ENCODE measurements at regions not wholly inside any gene's neighbourhood (a gene's known extent, or its start where the extent isn't known, plus 50 kb on each side); places are given as distances from the start of the nearest gene placed in this dataset.

DNA sequence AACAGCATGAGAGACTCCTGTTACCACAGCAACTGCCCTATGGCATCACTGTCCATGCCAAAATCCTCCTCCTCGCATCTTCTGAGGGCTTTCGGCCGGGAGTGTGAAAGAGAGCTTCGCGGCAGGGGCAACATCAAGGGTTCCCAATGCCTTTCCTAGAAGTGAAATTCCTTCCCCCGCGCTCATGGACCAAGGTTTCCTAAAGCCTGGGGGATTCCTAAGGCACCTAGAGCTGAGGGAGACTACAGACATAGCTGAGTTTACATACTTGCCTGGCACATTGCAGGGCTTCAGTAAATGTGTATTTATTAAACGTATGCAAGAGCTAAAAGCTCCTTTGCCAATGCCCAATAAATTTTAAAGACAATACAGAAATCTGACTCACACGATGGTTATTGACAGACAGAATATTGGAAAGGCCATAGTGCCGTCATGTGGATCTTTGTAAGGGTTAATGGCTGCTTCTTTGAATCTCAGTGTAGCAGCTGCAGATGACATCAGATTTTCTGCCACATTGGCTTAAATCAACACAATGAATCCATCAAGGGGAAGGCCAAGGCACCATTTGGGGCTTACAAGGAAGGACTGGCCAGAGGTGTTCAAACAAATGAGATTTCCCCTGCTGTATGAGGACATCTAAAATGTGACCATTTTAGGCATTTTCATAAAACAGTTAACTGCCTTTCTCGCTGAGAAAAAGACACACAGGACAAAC is 281.2 kb upstream of the JARID2 start:
- WGBS, result 71% methylated on average over 11 of the region's 11 CpGs
- no peak overlapping the region for H3K9ac ChIP-seq (ENCODE audit: low read depth, low read length)
- no peak overlapping the region for H3K4me3 ChIP-seq (ENCODE audit: low read length)
- no peaks in the 10 kb centered on the region for H3K27me3 ChIP-seq (ENCODE audit: insufficient read depth, low read length)
- H3K9me3 ChIP-seq (ENCODE audit: insufficient read depth, low read depth, low read length), result peaks cover 5% of the 10 kb centered on the region; the same call in 1 of the 2 replicates
- H3K4me1 ChIP-seq (ENCODE audit: insufficient read depth, low read length), result peaks cover 36% of the 10 kb centered on the region
- H3K27ac ChIP-seq (ENCODE audit: low read depth, low read length), result no peak overlapping the region
- H3K36me3 ChIP-seq (ENCODE audit: insufficient read depth, low read length), result no peaks in the 10 kb centered on the region

DNA sequence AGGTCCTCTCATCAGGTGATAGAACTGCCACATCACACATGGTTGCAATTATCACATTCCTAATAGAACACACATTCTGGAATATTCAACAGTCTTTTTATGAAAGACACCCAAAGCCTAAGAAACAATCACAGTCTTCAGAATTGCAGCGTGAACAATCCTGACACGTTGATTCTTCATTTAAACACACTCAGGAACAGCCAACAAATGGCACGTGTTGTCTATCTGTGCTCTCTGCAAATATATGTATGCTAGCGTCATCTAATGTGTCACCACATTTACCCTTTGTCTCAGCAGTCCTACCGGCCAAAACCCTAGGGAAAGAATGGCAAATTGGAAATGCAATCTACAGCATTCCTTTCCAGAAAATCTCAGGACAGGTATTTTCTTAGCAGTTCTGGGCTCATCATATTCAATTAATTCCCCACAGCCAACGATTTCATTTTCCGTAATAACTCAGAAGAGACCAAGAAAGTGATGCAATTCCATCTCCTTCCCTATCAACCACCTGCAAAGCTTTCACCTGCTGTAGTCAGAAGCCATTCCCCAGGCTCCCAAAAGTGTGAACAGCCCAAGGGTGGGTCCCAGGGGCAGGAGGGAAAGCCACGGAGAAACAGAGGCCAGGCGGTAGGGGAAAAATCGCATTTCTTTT is 280.3 kb upstream of the JARID2 start:
- peaks cover 42% of the 10 kb centered on the region for H3K4me1 ChIP-seq (ENCODE audit: insufficient read depth, low read length)
- H3K9me3 ChIP-seq (ENCODE audit: insufficient read depth, low read depth, low read length), result peaks cover 5% of the 10 kb centered on the region; the same call in 1 of the 2 replicates
- peak overlapping the region; percentile 56; the same call in 1 of the 2 replicates for H3K27ac ChIP-seq (ENCODE audit: low read depth, low read length)
- H3K4me3 ChIP-seq (ENCODE audit: low read length), result no peak overlapping the region
- no peaks in the 10 kb centered on the region for H3K27me3 ChIP-seq (ENCODE audit: insufficient read depth, low read length)
- H3K9ac ChIP-seq (ENCODE audit: low read depth, low read length), result no peak overlapping the region
- WGBS, result 66% methylated on average over 10 of the region's 10 CpGs
- H3K36me3 ChIP-seq (ENCODE audit: insufficient read depth, low read length), result no peaks in the 10 kb centered on the region

- Histone ChIP-seq H3K9me3 (ENCODE audit: insufficient read depth, low read depth, low read length) (peaks cover 5% of the 10 kb centered on the region; the same call in 1 of the 2 replicates), H3K4me3 (ENCODE audit: low read length) (no peak overlapping the region), H3K9ac (ENCODE audit: low read depth, low read length) (no peak overlapping the region), H3K4me1 (ENCODE audit: insufficient read depth, low read length) (peaks cover 42% of the 10 kb centered on the region), H3K27ac (ENCODE audit: low read depth, low read length) (peak overlapping the region; percentile 56; the same call in 1 of the 2 replicates), H3K36me3 (ENCODE audit: insufficient read depth, low read length) (no peaks in the 10 kb centered on the region), H3K27me3 (ENCODE audit: insufficient read depth, low read length) (no peaks in the 10 kb centered on the region)
- 73% methylated on average over 7 of the region's 8 CpGs for WGBS
Measured at GRCh38 chr6:14966096-14966905, 279.6 kb upstream of the JARID2 start.

DNA sequence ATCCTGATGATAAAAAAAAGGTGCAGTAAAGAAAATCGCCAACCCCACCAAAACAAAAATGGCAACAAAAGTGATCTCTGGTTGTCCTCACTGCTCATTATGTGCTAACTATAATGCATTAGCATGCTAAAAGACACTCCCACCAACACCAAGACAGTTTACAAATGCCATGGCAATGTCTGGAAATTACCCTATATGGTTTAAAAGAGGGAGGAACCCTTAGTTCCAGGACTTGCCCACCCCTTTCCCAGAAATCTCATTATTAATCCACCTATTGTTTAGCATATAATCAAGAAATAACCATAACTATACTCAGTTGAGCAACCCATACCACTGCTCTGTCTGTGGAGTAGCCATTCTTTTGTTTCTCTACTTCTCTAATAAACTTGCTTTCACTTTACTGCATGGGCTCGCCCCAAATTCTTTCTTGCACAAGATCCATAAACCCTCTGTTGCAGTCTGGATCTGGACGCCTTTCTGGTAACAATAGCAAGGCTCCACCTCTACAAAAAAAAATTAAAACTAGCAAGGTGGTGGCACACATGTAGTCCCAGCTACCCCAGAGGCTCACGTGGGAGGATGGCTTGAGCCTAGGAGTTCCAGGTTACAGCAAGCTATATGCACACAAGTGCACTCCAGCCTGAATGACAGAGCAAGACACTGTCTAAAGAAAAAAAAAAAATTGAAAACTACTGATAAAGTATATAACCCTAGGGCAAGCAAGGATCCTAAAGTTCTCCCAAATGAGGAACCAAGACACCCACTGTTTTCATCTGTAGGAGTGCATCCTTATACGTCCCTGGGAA is 278.8 kb upstream of the JARID2 start:
- Histone ChIP-seq H3K36me3 (ENCODE audit: insufficient read depth, low read length) (no peaks in the 10 kb centered on the region), H3K27me3 (ENCODE audit: insufficient read depth, low read length) (no peaks in the 10 kb centered on the region), H3K9me3 (ENCODE audit: insufficient read depth, low read depth, low read length) (peaks cover 5% of the 10 kb centered on the region; the same call in 1 of the 2 replicates), H3K4me1 (ENCODE audit: insufficient read depth, low read length) (peaks cover 42% of the 10 kb centered on the region), H3K9ac (ENCODE audit: low read depth, low read length) (no peak overlapping the region), H3K27ac (ENCODE audit: low read depth, low read length) (no peak overlapping the region), H3K4me3 (ENCODE audit: low read length) (no peak overlapping the region)
- WGBS, result 89% methylated on average over 5 of the region's 5 CpGs

DNA sequence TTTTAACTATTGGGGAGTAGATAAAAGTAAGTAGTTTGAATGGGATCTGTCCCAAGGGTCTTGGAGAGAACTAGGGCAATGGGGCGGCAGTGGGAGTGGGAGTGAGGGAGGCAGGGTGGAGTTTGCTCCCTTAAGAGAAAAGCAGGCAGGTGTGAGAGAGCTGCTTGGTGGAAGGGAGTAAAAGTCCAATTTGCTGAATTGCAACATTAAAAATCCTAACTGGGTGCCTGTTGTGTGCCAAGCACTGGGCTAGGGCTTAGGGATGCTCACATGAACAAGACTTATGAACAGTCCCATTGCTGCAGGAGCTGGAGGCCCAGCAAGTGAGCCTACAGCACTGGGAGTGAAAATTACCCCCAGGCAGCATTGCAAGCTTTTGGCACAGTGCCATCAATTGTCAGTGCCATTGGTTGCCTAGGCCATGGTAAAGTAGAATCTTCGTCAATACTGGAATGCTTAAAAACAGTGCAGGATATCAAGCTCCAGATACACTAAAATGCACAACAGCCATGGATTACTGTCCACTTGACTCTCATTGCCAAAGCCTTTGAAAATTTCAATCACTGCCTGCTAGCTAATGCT is 277.7 kb upstream of the JARID2 start:
- no peak overlapping the region for H3K4me3 ChIP-seq (ENCODE audit: low read length)
- no peaks in the 10 kb centered on the region for H3K36me3 ChIP-seq (ENCODE audit: insufficient read depth, low read length)
- peaks cover 5% of the 10 kb centered on the region; the same call in 1 of the 2 replicates for H3K9me3 ChIP-seq (ENCODE audit: insufficient read depth, low read depth, low read length)
- 91% methylated on average over 2 of the region's 2 CpGs for WGBS
- peaks cover 42% of the 10 kb centered on the region for H3K4me1 ChIP-seq (ENCODE audit: insufficient read depth, low read length)
- H3K9ac ChIP-seq (ENCODE audit: low read depth, low read length), result no peak overlapping the region
- no peaks in the 10 kb centered on the region for H3K27me3 ChIP-seq (ENCODE audit: insufficient read depth, low read length)
- H3K27ac ChIP-seq (ENCODE audit: low read depth, low read length), result no peak overlapping the region

GRCh38 chr6:14969126-14969525 is 276.7 kb upstream of the JARID2 start:
- no peaks in the 10 kb centered on the region for H3K36me3 ChIP-seq (ENCODE audit: insufficient read depth, low read length)
- no peaks in the 10 kb centered on the region for H3K27me3 ChIP-seq (ENCODE audit: insufficient read depth, low read length)
- H3K27ac ChIP-seq (ENCODE audit: low read depth, low read length), result no peak overlapping the region
- peaks cover 5% of the 10 kb centered on the region; the same call in 1 of the 2 replicates for H3K9me3 ChIP-seq (ENCODE audit: insufficient read depth, low read depth, low read length)
- no peak overlapping the region for H3K9ac ChIP-seq (ENCODE audit: low read depth, low read length)
- no peak overlapping the region for H3K4me3 ChIP-seq (ENCODE audit: low read length)
- H3K4me1 ChIP-seq (ENCODE audit: insufficient read depth, low read length), result peaks cover 42% of the 10 kb centered on the region

DNA sequence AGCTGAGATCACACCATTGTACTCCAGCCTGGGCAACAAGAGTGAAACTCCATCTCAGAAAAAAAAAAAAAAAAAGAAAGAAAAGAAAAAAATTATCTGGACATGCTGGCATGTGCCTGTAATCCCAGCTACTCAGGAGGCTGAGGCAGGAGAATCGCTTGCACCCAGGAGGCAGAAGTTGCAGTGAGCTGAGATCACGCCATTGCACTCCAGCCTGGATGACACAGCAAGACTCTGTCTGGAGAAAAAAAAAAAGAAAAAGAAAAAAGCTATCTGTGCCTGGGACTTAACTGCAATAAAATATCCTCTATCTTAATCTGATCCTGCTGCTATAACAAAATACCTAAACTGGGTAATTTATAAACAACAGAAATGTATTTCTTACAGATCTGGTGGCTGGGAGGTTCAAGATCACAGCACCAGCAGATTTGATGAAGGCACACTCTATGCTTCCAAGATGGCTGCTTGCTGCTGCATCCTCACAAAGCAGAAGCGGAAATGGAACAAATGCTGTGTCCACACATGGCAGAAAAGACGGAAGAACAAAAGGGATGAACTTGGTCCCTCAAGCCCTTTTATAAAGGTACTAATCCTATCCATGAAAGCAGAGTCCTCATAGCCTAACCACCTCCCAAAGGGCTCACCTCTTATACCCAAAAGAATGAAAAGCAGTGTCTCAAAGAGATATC is 273.3 kb upstream of the JARID2 start:
- Histone ChIP-seq H3K27ac (ENCODE audit: low read depth, low read length) (no peak overlapping the region), H3K9me3 (ENCODE audit: insufficient read depth, low read depth, low read length) (peaks cover 5% of the 10 kb centered on the region; the same call in 1 of the 2 replicates), H3K27me3 (ENCODE audit: insufficient read depth, low read length) (no peaks in the 10 kb centered on the region), H3K36me3 (ENCODE audit: insufficient read depth, low read length) (no peaks in the 10 kb centered on the region), H3K4me3 (ENCODE audit: low read length) (no peak overlapping the region), H3K4me1 (ENCODE audit: insufficient read depth, low read length) (peaks cover 13% of the 10 kb centered on the region), H3K9ac (ENCODE audit: low read depth, low read length) (no peak overlapping the region)
- 93% methylated on average over 4 of the region's 4 CpGs for WGBS

DNA sequence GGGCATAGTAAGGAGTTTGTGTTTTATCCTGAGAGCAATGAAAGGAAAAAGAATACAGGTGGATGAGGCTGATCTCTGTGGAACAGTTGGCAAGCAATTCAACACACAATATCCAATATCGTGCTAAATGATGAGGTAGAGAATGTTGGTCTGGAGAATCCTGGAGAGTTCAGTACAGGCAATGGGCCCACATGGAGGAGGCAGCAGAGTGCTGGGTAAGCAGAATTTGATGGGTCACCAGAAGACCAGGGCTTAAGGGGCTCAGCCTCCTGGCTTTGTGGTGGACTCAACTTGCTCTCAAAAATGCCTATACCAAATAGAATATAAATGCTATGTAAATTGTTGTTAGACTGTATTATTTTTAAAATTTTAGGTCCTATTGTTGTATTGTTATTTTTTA is 271.5 kb upstream of the JARID2 start:
- Histone ChIP-seq H3K9me3 (ENCODE audit: insufficient read depth, low read depth, low read length) (peaks cover under 1% of the 10 kb centered on the region; the same call in 1 of the 2 replicates), H3K9ac (ENCODE audit: low read depth, low read length) (no peak overlapping the region), H3K36me3 (ENCODE audit: insufficient read depth, low read length) (no peaks in the 10 kb centered on the region), H3K27ac (ENCODE audit: low read depth, low read length) (no peak overlapping the region), H3K4me1 (ENCODE audit: insufficient read depth, low read length) (peaks cover 7% of the 10 kb centered on the region), H3K27me3 (ENCODE audit: insufficient read depth, low read length) (no peaks in the 10 kb centered on the region), H3K4me3 (ENCODE audit: low read length) (no peak overlapping the region)
- WGBS, result 100% methylated on average over 1 of the region's 1 CpG

- H3K4me1 ChIP-seq (ENCODE audit: insufficient read depth, low read length), result peaks cover 4% of the 10 kb centered on the region
- 67% methylated on average over 3 of the region's 4 CpGs for WGBS
- no peaks in the 10 kb centered on the region for H3K9me3 ChIP-seq (ENCODE audit: insufficient read depth, low read depth, low read length)
- H3K9ac ChIP-seq (ENCODE audit: low read depth, low read length), result no peak overlapping the region
- no peak overlapping the region for H3K27ac ChIP-seq (ENCODE audit: low read depth, low read length)
- no peaks in the 10 kb centered on the region for H3K27me3 ChIP-seq (ENCODE audit: insufficient read depth, low read length)
- no peaks in the 10 kb centered on the region for H3K36me3 ChIP-seq (ENCODE audit: insufficient read depth, low read length)
- H3K4me3 ChIP-seq (ENCODE audit: low read length), result no peak overlapping the region
Measured at GRCh38 chr6:14974792-14975470, 270.9 kb upstream of the JARID2 start.
